Neural cell (in vitro differentiated cells): ENCODE measurements at regions not wholly inside any gene's neighbourhood (a gene's known extent, or its start where the extent isn't known, plus 50 kb on each side); places are given as distances from the start of the nearest gene placed in this dataset.
A peak's percentile ranks its signal among the peaks of the same experiment; 100 is the strongest.

ENCODE experiments used
- H2AFZ ChIP-seq: fragments of 200-600, 300-800 bp; sonication (generic), shearing (Covaris generic); 2 replicates; pipeline ENCODE4 v1.6.0; 2014; ENCODE audit warnings: low read depth, mild to moderate bottlenecking, antibody characterized with exemption, low read length, moderate library complexity
- H3F3A ChIP-seq: fragments of 200-600 bp; shearing (Covaris generic); 2 replicates; pipeline ENCODE4 v1.6.1; 2016; ENCODE audit warnings: mild to moderate bottlenecking, moderate library complexity, mixed read lengths, antibody characterized with exemption, low read length; ENCODE audit not compliant: insufficient read depth, poor library complexity, severe bottlenecking
- H3K27ac ChIP-seq: fragments of 200-600, 300-800 bp; sonication (generic), shearing (Covaris generic); 2 replicates; pipeline ENCODE4 v1.5.1; 2014; ENCODE audit warnings: mild to moderate bottlenecking, low read length, moderate library complexity
- H3K27me3 ChIP-seq: fragments of 300-800, 200-600 bp; sonication (generic), shearing (Covaris generic); 2 replicates; pipeline ENCODE4 v1.6.0; 2014; ENCODE audit warnings: mild to moderate bottlenecking, low read depth, low read length, moderate library complexity; ENCODE audit not compliant: insufficient read depth
- H3K36me3 ChIP-seq: fragments of 300-800, 200-600 bp; sonication (generic), shearing (Covaris generic); 2 replicates; pipeline ENCODE4 v1.5.1; 2014; ENCODE audit warnings: mild to moderate bottlenecking, antibody characterized with exemption, low read length, moderate library complexity; ENCODE audit not compliant: insufficient read depth
- H3K4me2 ChIP-seq: fragments of 300-800, 200-600 bp; sonication (generic), shearing (Covaris generic); 2 replicates; pipeline ENCODE4 v1.6.0; 2014; ENCODE audit warnings: mild to moderate bottlenecking, low read length
- H3K4me3 ChIP-seq: fragments of 300-800, 200-600 bp; sonication (generic), shearing (Covaris generic); 2 replicates; pipeline ENCODE4 v1.5.1; 2014; ENCODE audit warnings: mild to moderate bottlenecking, low read length, moderate library complexity
- H3K79me2 ChIP-seq: fragments of 200-600 bp; shearing (Covaris generic); replicated peaks from 2 replicates; pipeline ENCODE4 v1.6.0; 2014; ENCODE audit warnings: mild to moderate bottlenecking, low read length, moderate library complexity; ENCODE audit not compliant: insufficient read depth
- H3K9ac ChIP-seq: fragments of 300-800, 200-600 bp; sonication (generic), shearing (Covaris generic); 2 replicates; pipeline ENCODE4 v1.6.1; 2016; ENCODE audit warnings: mild to moderate bottlenecking, low read length, mixed read lengths
- H3K9me2 ChIP-seq: fragments of 200-600 bp; shearing (Covaris generic); 2 replicates; pipeline ENCODE4 v1.6.1; 2016; ENCODE audit warnings: mild to moderate bottlenecking, low read length, mixed read lengths; ENCODE audit not compliant: insufficient read depth
- H3K9me3 ChIP-seq: fragments of 200-600, 300-800 bp; sonication (generic), shearing (Covaris generic); 2 replicates; pipeline ENCODE4 v1.6.1; 2016; ENCODE audit warnings: mild to moderate bottlenecking, mixed run types, low read length, moderate library complexity, mixed read lengths
- H4K20me1 ChIP-seq: fragments of 200-600 bp; shearing (Covaris generic); 2 replicates; pipeline ENCODE4 v1.6.1; 2016; ENCODE audit warnings: mild to moderate bottlenecking, mixed run types; ENCODE audit not compliant: insufficient read depth
- EP300 ChIP-seq: fragments of 450-650 bp; conservative IDR thresholded peaks from 2 replicates; pipeline ENCODE4 v1.6.1; 2014; ENCODE audit warnings: antibody characterized with exemption, mild to moderate bottlenecking, moderate library complexity; ENCODE audit not compliant: poor library complexity, severe bottlenecking
- MXI1 ChIP-seq: fragments of 450-650 bp; conservative IDR thresholded peaks from 2 replicates; pipeline ENCODE4 v1.6.1; 2014; ENCODE audit warnings: antibody characterized with exemption, mild to moderate bottlenecking; ENCODE audit not compliant: poor library complexity, severe bottlenecking
- POLR2AphosphoS5 ChIP-seq: IDR thresholded peaks from 2 replicates; pipeline ENCODE4 v1.6.1; 2012
- RAD21 ChIP-seq: fragments of 450-650 bp; conservative IDR thresholded peaks from 2 replicates; pipeline ENCODE4 v1.6.1; 2014; ENCODE audit warnings: antibody characterized with exemption, mild to moderate bottlenecking, moderate library complexity
- SMC3 ChIP-seq: fragments of 450-650 bp; conservative IDR thresholded peaks from 2 replicates; pipeline ENCODE4 v1.6.1; 2014; ENCODE audit warnings: antibody characterized with exemption, mild to moderate bottlenecking, moderate library complexity; ENCODE audit not compliant: poor library complexity
- TAF1 ChIP-seq: IDR thresholded peaks from 2 replicates; pipeline ENCODE4 v1.6.1; 2012; ENCODE audit warnings: low read depth
- TF ChIP-seq, protein P1 (sequence below): IDR thresholded peaks from 2 replicates; pipeline ENCODE4 v1.6.1; 2012; ENCODE audit warnings: borderline replicate concordance
- TF ChIP-seq, protein P2 (sequence below): fragments of 450-650 bp; IDR thresholded peaks from 2 replicates; pipeline ENCODE4 v1.5.1; 2014; ENCODE audit warnings: antibody characterized with exemption, mild to moderate bottlenecking, moderate library complexity; ENCODE audit not compliant: poor library complexity, severe bottlenecking

DNA sequence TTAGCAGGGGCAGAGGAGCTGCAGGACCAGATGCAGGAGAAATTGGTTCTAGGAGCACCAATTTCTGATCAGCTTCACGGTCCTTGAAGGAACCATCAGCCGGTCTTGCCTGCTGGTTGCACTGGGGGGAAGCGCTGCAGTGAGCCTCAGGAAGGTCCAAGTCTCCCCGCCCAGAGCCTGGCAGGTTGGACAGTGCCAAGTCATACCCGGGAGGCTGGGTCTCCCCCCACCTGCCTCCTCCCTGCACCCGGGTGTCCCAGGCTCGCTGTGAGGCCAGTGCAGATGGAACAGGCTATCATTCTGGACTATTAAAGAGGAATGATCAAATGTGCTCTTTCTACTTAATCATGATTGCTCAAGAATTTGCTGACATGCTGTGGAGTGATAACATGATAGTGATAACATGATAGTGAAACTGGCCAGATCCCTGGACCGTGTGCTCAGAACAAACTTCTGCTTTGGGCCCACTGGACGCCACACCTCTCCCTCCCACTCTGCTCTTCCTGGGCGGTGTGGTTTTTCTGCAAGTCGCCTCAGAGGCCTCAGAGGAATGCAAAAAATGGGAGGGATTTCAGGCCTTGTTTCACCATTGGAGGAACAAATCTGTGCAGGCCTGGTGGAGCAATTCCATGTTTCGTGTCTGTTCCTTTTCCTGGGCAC, 236.0 kb downstream of the IRF8 start:
- Histone ChIP-seq H3K79me2 (no peaks in the 10 kb centered on the region), H2AFZ (no peak overlapping the region), H3K9ac (no peak overlapping the region), H3K9me3 (no peaks in the 10 kb centered on the region), H3K27ac (no peak overlapping the region), H4K20me1 (no peaks in the 10 kb centered on the region), H3K4me2 (no peak overlapping the region), H3K4me3 (no peak overlapping the region), H3F3A (no peaks in the 10 kb centered on the region), H3K9me2 (no peaks in the 10 kb centered on the region), H3K27me3 (no peaks in the 10 kb centered on the region), H3K36me3 (no peaks in the 10 kb centered on the region)
- TF ChIP-seq MXI1, result no peak
- no peak for TF ChIP-seq SMC3

DNA sequence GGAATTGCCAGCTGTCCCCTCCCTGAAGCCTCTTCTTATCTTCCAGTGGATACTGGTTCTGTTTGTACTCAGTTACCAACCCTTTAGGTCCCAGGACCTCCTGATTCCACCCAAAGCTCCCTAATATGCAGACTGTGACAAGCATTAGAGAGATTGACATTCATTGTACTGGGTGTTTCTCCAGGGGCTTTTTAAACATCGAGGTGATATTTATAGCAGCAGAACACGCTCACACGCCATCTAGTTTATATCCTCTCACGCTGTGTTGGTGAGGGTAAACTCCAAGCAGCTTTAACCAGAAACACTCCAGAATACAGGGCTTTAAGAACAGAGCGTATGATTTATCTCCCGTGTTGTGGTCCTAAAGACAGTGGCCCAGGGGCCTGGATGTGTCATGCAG, 238.4 kb downstream of the IRF8 start:
- no peaks in the 10 kb centered on the region for H3K79me2 ChIP-seq
- H3K9me2 ChIP-seq, result no peaks in the 10 kb centered on the region
- no peaks in the 10 kb centered on the region for H3K9me3 ChIP-seq
- H3K27me3 ChIP-seq, result no peaks in the 10 kb centered on the region
- peak overlapping the region; percentile 81 for H3K27ac ChIP-seq
- no peaks in the 10 kb centered on the region for H3F3A ChIP-seq
- peak overlapping the region; percentile 52 for H3K4me3 ChIP-seq
- peak overlapping the region; percentile 45 for H3K4me2 ChIP-seq
- no peaks in the 10 kb centered on the region for H3K36me3 ChIP-seq
- no peaks in the 10 kb centered on the region for H4K20me1 ChIP-seq
- H3K9ac ChIP-seq, result peak overlapping the region; percentile 59
- peak; percentile 19 for TF ChIP-seq SMC3
- TF ChIP-seq POLR2AphosphoS5, result peak; percentile 74
- peak; percentile 33 for TF ChIP-seq RAD21
- no peak for TF ChIP-seq MXI1
- TF ChIP-seq EP300, result peak; percentile 78
- TF ChIP-seq, protein P1, sequence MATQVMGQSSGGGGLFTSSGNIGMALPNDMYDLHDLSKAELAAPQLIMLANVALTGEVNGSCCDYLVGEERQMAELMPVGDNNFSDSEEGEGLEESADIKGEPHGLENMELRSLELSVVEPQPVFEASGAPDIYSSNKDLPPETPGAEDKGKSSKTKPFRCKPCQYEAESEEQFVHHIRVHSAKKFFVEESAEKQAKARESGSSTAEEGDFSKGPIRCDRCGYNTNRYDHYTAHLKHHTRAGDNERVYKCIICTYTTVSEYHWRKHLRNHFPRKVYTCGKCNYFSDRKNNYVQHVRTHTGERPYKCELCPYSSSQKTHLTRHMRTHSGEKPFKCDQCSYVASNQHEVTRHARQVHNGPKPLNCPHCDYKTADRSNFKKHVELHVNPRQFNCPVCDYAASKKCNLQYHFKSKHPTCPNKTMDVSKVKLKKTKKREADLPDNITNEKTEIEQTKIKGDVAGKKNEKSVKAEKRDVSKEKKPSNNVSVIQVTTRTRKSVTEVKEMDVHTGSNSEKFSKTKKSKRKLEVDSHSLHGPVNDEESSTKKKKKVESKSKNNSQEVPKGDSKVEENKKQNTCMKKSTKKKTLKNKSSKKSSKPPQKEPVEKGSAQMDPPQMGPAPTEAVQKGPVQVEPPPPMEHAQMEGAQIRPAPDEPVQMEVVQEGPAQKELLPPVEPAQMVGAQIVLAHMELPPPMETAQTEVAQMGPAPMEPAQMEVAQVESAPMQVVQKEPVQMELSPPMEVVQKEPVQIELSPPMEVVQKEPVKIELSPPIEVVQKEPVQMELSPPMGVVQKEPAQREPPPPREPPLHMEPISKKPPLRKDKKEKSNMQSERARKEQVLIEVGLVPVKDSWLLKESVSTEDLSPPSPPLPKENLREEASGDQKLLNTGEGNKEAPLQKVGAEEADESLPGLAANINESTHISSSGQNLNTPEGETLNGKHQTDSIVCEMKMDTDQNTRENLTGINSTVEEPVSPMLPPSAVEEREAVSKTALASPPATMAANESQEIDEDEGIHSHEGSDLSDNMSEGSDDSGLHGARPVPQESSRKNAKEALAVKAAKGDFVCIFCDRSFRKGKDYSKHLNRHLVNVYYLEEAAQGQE, result peak; percentile 39
- no peak for TF ChIP-seq TAF1
- TF ChIP-seq, protein P2, sequence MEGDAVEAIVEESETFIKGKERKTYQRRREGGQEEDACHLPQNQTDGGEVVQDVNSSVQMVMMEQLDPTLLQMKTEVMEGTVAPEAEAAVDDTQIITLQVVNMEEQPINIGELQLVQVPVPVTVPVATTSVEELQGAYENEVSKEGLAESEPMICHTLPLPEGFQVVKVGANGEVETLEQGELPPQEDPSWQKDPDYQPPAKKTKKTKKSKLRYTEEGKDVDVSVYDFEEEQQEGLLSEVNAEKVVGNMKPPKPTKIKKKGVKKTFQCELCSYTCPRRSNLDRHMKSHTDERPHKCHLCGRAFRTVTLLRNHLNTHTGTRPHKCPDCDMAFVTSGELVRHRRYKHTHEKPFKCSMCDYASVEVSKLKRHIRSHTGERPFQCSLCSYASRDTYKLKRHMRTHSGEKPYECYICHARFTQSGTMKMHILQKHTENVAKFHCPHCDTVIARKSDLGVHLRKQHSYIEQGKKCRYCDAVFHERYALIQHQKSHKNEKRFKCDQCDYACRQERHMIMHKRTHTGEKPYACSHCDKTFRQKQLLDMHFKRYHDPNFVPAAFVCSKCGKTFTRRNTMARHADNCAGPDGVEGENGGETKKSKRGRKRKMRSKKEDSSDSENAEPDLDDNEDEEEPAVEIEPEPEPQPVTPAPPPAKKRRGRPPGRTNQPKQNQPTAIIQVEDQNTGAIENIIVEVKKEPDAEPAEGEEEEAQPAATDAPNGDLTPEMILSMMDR, result no peak
- no peak overlapping the region for H2AFZ ChIP-seq
